Naive thymus-derived CD4-positive, alpha-beta T cell (primary cell): ENCODE measurements at regions not wholly inside any gene's neighbourhood (a gene's known extent, or its start where the extent isn't known, plus 50 kb on each side); places are given as distances from the start of the nearest gene placed in this dataset.

Source experiments
- ATAC-seq: fragments of 150-1000 bp; cut with Tn5 transposase; 2 replicates; pipeline ENCODE4 v1.10.0; 2021; ENCODE audit warnings: mild to moderate bottlenecking, moderate library complexity
- CTCF ChIA-PET: fragments of 350-600 bp; sonication (Branson Sonifier 250); formaldehyde crosslinking; loops from one replicate; lab custom pipeline; 2021; ENCODE audit warnings: antibody characterized with exemption; lab: Charles Lee
- POLR2A ChIA-PET: fragments of 350-600 bp; sonication (Branson Sonifier 250); formaldehyde crosslinking; loops from one replicate; lab custom pipeline; 2021; ENCODE audit warnings: antibody characterized with exemption, inconsistent platforms; lab: Charles Lee
- DNase-seq, 9 donors: peaks; one replicate each; pipeline versions ENCODE4 v3.0.0 to v3.0.0-alpha.2; 2020 to 2022; ENCODE audit warnings: mixed read lengths in 1 of 9
- H3K27ac ChIP-seq: one replicate; pipeline ENCODE4 v1.7.0; 2013; ENCODE audit warnings: mild to moderate bottlenecking, low read depth, low read length, moderate library complexity
- H3K27me3 ChIP-seq, 2 donors: one replicate each; pipeline ENCODE4 v1.7.0; 2013; ENCODE audit warnings: low read length in 2 of 2, mild to moderate bottlenecking in 2 of 2, moderate library complexity in 2 of 2; ENCODE audit not compliant: control insufficient read depth in 2 of 2, insufficient read depth in 2 of 2
- H3K36me3 ChIP-seq, 3 experiments: 1 replicate in 2 of 3; 2 replicates in 1 of 3; pipeline ENCODE4 v1.7.0; 2013; ENCODE audit warnings: low read length in 3 of 3, mild to moderate bottlenecking in 3 of 3, moderate library complexity in 1 of 3; ENCODE audit not compliant: insufficient read depth in 3 of 3, control insufficient read depth in 2 of 3
- H3K4me1 ChIP-seq, 2 donors: one replicate each; pipeline ENCODE4 v1.7.0; 2013; ENCODE audit warnings: low read length in 2 of 2, mild to moderate bottlenecking in 2 of 2, moderate library complexity in 1 of 2; ENCODE audit not compliant: control insufficient read depth in 2 of 2, insufficient read depth in 2 of 2
- H3K4me3 ChIP-seq: 2 replicates; pipeline ENCODE4 v1.7.0; 2013; ENCODE audit warnings: mild to moderate bottlenecking, low read length
- H3K9me3 ChIP-seq, 3 experiments: 1 replicate in 2 of 3; 2 replicates in 1 of 3; pipeline ENCODE4 v1.7.0; 2013; ENCODE audit warnings: low read length in 3 of 3; ENCODE audit not compliant: control insufficient read depth in 2 of 3
- H3K27ac Mint-ChIP-seq, 9 donors: one replicate each; pipeline ENCODE4 v1.8.0; 2020 to 2022; ENCODE audit warnings: mixed read lengths in 9 of 9, mild to moderate bottlenecking in 8 of 9, moderate library complexity in 5 of 9, inconsistent platforms in 2 of 9
- H3K27me3 Mint-ChIP-seq, 5 donors: one replicate each; pipeline ENCODE4 v1.8.0; 2021 to 2022; ENCODE audit warnings: mixed read lengths in 5 of 5, mild to moderate bottlenecking in 1 of 5
- H3K36me3 Mint-ChIP-seq, 5 donors: one replicate each; pipeline ENCODE4 v1.8.0; 2020 to 2022; ENCODE audit warnings: mixed read lengths in 5 of 5, mild to moderate bottlenecking in 3 of 5, inconsistent platforms in 1 of 5
- H3K4me1 Mint-ChIP-seq, 7 donors: one replicate each; pipeline ENCODE4 v1.8.0; 2020 to 2022; ENCODE audit warnings: mixed read lengths in 7 of 7, mild to moderate bottlenecking in 3 of 7, inconsistent platforms in 1 of 7
- H3K4me3 Mint-ChIP-seq, 10 donors: one replicate each; pipeline ENCODE4 v1.8.0; 2020 to 2022; ENCODE audit warnings: mild to moderate bottlenecking in 10 of 10, mixed read lengths in 10 of 10, moderate library complexity in 6 of 10, inconsistent platforms in 2 of 10
- H3K9me3 Mint-ChIP-seq, 11 donors: one replicate each; pipeline ENCODE4 v1.8.0; 2020 to 2022; ENCODE audit warnings: mixed read lengths in 11 of 11, mild to moderate bottlenecking in 4 of 11, inconsistent platforms in 1 of 11, moderate library complexity in 1 of 11
- intact Hi-C, 2 donors: fragments of 100-400 bp; cut with micrococcal nuclease; formaldehyde crosslinking; loops; one replicate each; pipeline ENCODE4 v1.15.1; 2023

- H3K36me3 ChIP-seq, result no peaks in the 10 kb centered on the region
- no peak overlapping the region for H3K4me3 Mint-ChIP-seq
- H3K4me1 Mint-ChIP-seq, result peaks cover 0 to 12% (median 0%) of the 10 kb centered on the region in 7 donors
- H3K27ac ChIP-seq, result no peak overlapping the region
- H3K4me3 ChIP-seq, result no peak overlapping the region
- CTCF ChIA-PET, result no interaction called here
- H3K9me3 Mint-ChIP-seq, result no peaks in the 10 kb centered on the region
- H3K27me3 Mint-ChIP-seq, result peaks cover 0 to 31% (median 17%) of the 10 kb centered on the region in 5 donors
- H3K27me3 ChIP-seq, result no peaks in the 10 kb centered on the region
- no peak overlapping the region for H3K27ac Mint-ChIP-seq
- intact Hi-C loops, result no loop called here
- ATAC-seq (no peak), DNase-seq (no peak)
- H3K9me3 ChIP-seq, result no peaks in the 10 kb centered on the region
- H3K4me1 ChIP-seq, result peaks cover 0 to 23% of the 10 kb centered on the region in 2 donors
- H3K36me3 Mint-ChIP-seq, result no peaks in the 10 kb centered on the region
- POLR2A ChIA-PET, result no interaction called here
Observed at GRCh38 chr22:48245196-48245485, 1482.7 kb downstream of the TBC1D22A start.

DNA sequence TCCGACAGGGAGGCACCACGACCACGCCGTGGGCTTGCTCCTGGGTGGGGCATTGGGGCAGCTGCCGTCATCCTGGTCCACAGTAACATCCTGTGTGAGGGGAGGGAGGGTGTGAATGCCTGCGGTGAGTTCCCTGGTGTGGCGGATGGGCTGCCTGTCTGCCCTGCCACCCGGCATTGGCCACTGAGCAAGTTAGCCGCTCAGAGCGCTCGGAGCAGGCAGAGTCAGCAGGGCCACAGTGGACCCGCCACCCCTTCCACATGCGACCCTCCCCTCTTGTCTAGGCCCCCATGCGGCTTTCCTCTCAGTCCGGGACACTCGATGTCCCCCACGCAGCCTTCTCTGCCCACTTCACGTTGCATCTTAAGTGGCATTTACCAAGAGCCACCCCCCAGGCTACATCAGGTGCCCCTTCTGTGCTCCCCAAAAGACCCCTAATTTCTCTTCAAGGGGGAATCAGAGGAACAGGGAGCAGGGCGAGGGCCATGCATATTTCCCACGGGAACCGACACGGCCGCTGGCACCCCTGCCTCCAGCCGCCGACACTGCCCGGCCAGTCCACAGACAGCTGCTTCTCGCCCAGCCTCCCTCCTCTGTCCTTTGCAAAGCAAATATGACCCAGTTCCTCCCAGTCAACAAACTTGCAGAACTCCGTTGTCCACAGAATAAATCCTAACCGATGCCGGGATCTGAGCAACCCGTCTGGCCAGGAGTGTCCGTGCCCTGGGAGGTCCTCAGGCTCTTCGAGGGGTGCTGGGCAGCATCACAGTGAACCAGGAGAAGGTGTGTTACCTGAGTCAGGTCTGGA is 1482.1 kb downstream of the TBC1D22A start:
- ATAC-seq, result no peak
- H3K27me3 Mint-ChIP-seq, result peaks cover 0 to 31% (median 18%) of the 10 kb centered on the region in 5 donors
- intact Hi-C loops, result no loop called here
- CTCF ChIA-PET, result no interaction called here
- no peaks in the 10 kb centered on the region for H3K36me3 Mint-ChIP-seq
- H3K27ac ChIP-seq, result no peak overlapping the region
- POLR2A ChIA-PET, result no interaction called here
- H3K9me3 ChIP-seq, result no peaks in the 10 kb centered on the region
- H3K4me3 ChIP-seq, result no peak overlapping the region
- H3K4me1 ChIP-seq, result peaks cover 0 to 23% of the 10 kb centered on the region in 2 donors
- H3K27ac Mint-ChIP-seq, result no peak overlapping the region
- H3K36me3 ChIP-seq, result no peaks in the 10 kb centered on the region
- no peak for DNase-seq
- H3K9me3 Mint-ChIP-seq, result no peaks in the 10 kb centered on the region
- H3K4me1 Mint-ChIP-seq, result peaks cover 0 to 12% (median 0%) of the 10 kb centered on the region in 7 donors
- no peak overlapping the region for H3K4me3 Mint-ChIP-seq
- no peaks in the 10 kb centered on the region for H3K27me3 ChIP-seq

GRCh38 chr22:48242461-48242864 is 1480.0 kb downstream of the TBC1D22A start:
- Histone ChIP-seq H3K9me3 (no peaks in the 10 kb centered on the region), H3K4me1 (peaks cover 0 to 23% of the 10 kb centered on the region in 2 donors), H3K4me3 (no peak overlapping the region), H3K27ac (no peak overlapping the region), H3K27me3 (no peaks in the 10 kb centered on the region), H3K36me3 (no peaks in the 10 kb centered on the region)
- peaks cover 0 to 12% (median 0%) of the 10 kb centered on the region in 7 donors for H3K4me1 Mint-ChIP-seq
- H3K27me3 Mint-ChIP-seq, result peaks cover 0 to 24% (median 16%) of the 10 kb centered on the region in 5 donors
- ChIA-PET CTCF (no interaction called here), POLR2A (no interaction called here)
- H3K36me3 Mint-ChIP-seq, result no peaks in the 10 kb centered on the region
- no peak overlapping the region for H3K4me3 Mint-ChIP-seq
- DNase-seq (no peak), ATAC-seq (no peak)
- H3K27ac Mint-ChIP-seq, result no peak overlapping the region
- intact Hi-C loops, result no loop called here
- H3K9me3 Mint-ChIP-seq, result no peaks in the 10 kb centered on the region

DNA sequence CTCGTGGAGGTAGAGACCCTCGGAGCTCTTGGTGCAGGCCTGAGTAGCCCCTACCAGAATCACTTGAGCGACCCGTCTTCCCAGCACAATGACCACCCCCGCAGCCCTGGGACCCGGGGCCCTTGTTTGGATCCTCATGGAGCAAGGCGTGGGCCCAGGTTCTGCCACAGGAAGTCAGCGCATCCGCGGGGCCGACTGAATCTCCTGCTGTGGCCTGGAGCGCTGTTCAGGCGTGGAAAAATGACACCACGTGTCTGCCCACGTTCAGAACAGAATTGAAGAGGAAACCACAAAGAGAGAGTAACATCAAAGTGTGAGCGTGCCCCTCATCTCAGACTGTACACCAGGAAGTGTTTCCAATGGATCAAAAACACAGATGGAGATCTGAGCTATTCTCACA is 1479.2 kb downstream of the TBC1D22A start:
- Histone ChIP-seq H3K27ac (no peak overlapping the region), H3K36me3 (no peaks in the 10 kb centered on the region), H3K4me3 (no peak overlapping the region), H3K4me1 (peaks cover 0 to 23% of the 10 kb centered on the region in 2 donors), H3K27me3 (no peaks in the 10 kb centered on the region), H3K9me3 (no peaks in the 10 kb centered on the region)
- no peak for ATAC-seq
- Mint-ChIP-seq H3K27ac (no peak overlapping the region), H3K27me3 (peaks cover 0 to 23% (median 10%) of the 10 kb centered on the region in 5 donors), H3K4me3 (no peak overlapping the region), H3K36me3 (no peaks in the 10 kb centered on the region), H3K4me1 (peaks cover 0 to 12% (median 0%) of the 10 kb centered on the region in 7 donors), H3K9me3 (no peaks in the 10 kb centered on the region)
- DNase-seq, result no peak
- intact Hi-C loops, result no loop called here
- ChIA-PET CTCF (no interaction called here), POLR2A (no interaction called here)

- Histone ChIP-seq H3K9me3 (no peaks in the 10 kb centered on the region), H3K4me1 (peaks cover 0 to 23% of the 10 kb centered on the region in 2 donors), H3K27ac (no peak overlapping the region), H3K4me3 (no peak overlapping the region), H3K36me3 (no peaks in the 10 kb centered on the region), H3K27me3 (no peaks in the 10 kb centered on the region)
- ChIA-PET CTCF (no interaction called here), POLR2A (no interaction called here)
- Mint-ChIP-seq H3K4me1 (peaks cover 0 to 12% (median 0%) of the 10 kb centered on the region in 7 donors), H3K4me3 (no peak overlapping the region), H3K27ac (no peak overlapping the region), H3K9me3 (no peaks in the 10 kb centered on the region), H3K27me3 (peaks cover 0 to 18% (median 6%) of the 10 kb centered on the region in 5 donors), H3K36me3 (no peaks in the 10 kb centered on the region)
- intact Hi-C loops, result no loop called here
- ATAC-seq (no peak), DNase-seq (no peak)
Observed at GRCh38 chr22:48240935-48241230, 1478.4 kb downstream of the TBC1D22A start.

GRCh38 chr22:48240148-48240934 is 1477.9 kb downstream of the TBC1D22A start:
- H3K27me3 ChIP-seq, result no peaks in the 10 kb centered on the region
- H3K4me1 ChIP-seq, result peaks cover 0 to 18% of the 10 kb centered on the region in 2 donors
- H3K4me3 ChIP-seq, result no peak overlapping the region
- ChIA-PET POLR2A (no interaction called here), CTCF (no interaction called here)
- ATAC-seq (no peak), DNase-seq (no peak)
- intact Hi-C loops, result no loop called here
- H3K36me3 Mint-ChIP-seq, result no peaks in the 10 kb centered on the region
- H3K4me3 Mint-ChIP-seq, result no peak overlapping the region
- H3K4me1 Mint-ChIP-seq, result peaks cover 0 to 9% (median 0%) of the 10 kb centered on the region in 7 donors
- H3K36me3 ChIP-seq, result no peaks in the 10 kb centered on the region
- H3K9me3 ChIP-seq, result no peaks in the 10 kb centered on the region
- H3K9me3 Mint-ChIP-seq, result peaks cover 0 to under 1% (median 0%) of the 10 kb centered on the region in 11 donors
- peaks cover 0 to 13% (median 6%) of the 10 kb centered on the region in 5 donors for H3K27me3 Mint-ChIP-seq
- H3K27ac Mint-ChIP-seq, result no peak overlapping the region
- no peak overlapping the region for H3K27ac ChIP-seq
